Heart right ventricle (tissue), 16 donors: ENCODE measurements at regions not wholly inside any gene's neighbourhood (a gene's known extent, or its start where the extent isn't known, plus 50 kb on each side); places are given as distances from the start of the nearest gene placed in this dataset.

ENCODE experiments used
- ATAC-seq, 8 donors: fragments of 200-7000 bp; cut with Tn5 transposase; one replicate each; pipeline ENCODE4 v1.9.1; 2020; ENCODE audit warnings: mild to moderate bottlenecking in 8 of 8, moderate library complexity in 8 of 8, moderate number of reproducible peaks in 1 of 8
- DNase-seq, 2 donors: peaks; one replicate each; pipeline ENCODE4 v3.0.0-alpha.2; 2020
- H3K27ac ChIP-seq, 10 donors: fragments of 200-600 bp; sonication (generic) in 2 of 10; one replicate each; pipeline versions ENCODE4 v1.5.0 to v1.8.0; 2020 to 2022; ENCODE audit warnings: mild to moderate bottlenecking in 3 of 10
- H3K27me3 ChIP-seq, 7 donors: fragments of 200-600 bp; one replicate each; pipeline ENCODE4 v1.8.0; 2021 to 2022; ENCODE audit warnings: mild to moderate bottlenecking in 2 of 7
- H3K36me3 ChIP-seq, 9 donors: fragments of 200-600 bp; sonication (generic) in 1 of 9; one replicate each; pipeline versions ENCODE4 v1.5.0 to v1.8.0; 2020 to 2022; ENCODE audit warnings: mild to moderate bottlenecking in 2 of 9
- H3K4me1 ChIP-seq, 9 donors: fragments of 200-600 bp; sonication (generic) in 1 of 9; one replicate each; pipeline versions ENCODE4 v1.5.0 to v1.8.0; 2020 to 2022; ENCODE audit warnings: mild to moderate bottlenecking in 4 of 9
- H3K4me3 ChIP-seq, 10 donors: fragments of 200-600 bp; sonication (generic) in 2 of 10; one replicate each; pipeline versions ENCODE4 v1.5.0 to v1.8.0; 2020 to 2022; ENCODE audit warnings: mild to moderate bottlenecking in 7 of 10, moderate library complexity in 2 of 10
- H3K9me3 ChIP-seq, 11 donors: fragments of 200-600 bp in 10 of 11; sonication (generic) in 2 of 11; one replicate each; pipeline versions ENCODE4 v1.5.0 to v1.8.0; 2013 to 2022; ENCODE audit warnings: mild to moderate bottlenecking in 2 of 11, control low read depth in 1 of 11, moderate library complexity in 1 of 11
- CTCF ChIP-seq, 9 donors: fragments of 200-600 bp; sonication (generic) in 2 of 9; IDR thresholded peaks; one replicate each; pipeline versions ENCODE4 v1.5.0 to v1.8.0; 2021 to 2022; ENCODE audit warnings: antibody characterized with exemption in 9 of 9, mild to moderate bottlenecking in 5 of 9, moderate library complexity in 1 of 9
- WGBS, 2 donors: extraction: QIAGEN DNeasy Blood & Tissue Kit; methylation state at CpG; one replicate each; pipeline ENCODE4 v1.1.7; 2013; ENCODE audit warnings: inconsistent platforms in 1 of 2; 5-methylcytosine and 5-hydroxymethylcytosine counted together
- intact Hi-C, 10 donors: fragments of 100-400 bp; cut with DNase I; formaldehyde crosslinking; loops; one replicate each; pipeline versions ENCODE4 v1.11.1 to v1.14.2; 2022
- donor health status: Arrhythmogenic right ventricular cardiomyopathy.
- donor health status: ischemic (EF 13 %, LVEDD 7.1; RV severe dilation, severe dysfunction).
- donor health status: healthy with polysubstance abuse.
- donor health status: DM: no; HTN: yes; CAD: no.
- donor health status: DM: no; HTN: no; CAD: no.
- donor health status: ischemic (EF 25% LVEDD 6.9; RV normal size, moderate dysfunction).
- donor health status: ischemic (EF 25% LVEDD 5.7; RV mildly dilated, moderate dysfunction).
- donor health status: healthy.
- donor health status: DM: yes; HTN: yes; CAD: no.
- donor health status: Ischemic cardiomyopathy.
- donor health status: ischemic (EF 35%, LVEDD 5.7; RV mildly dilated, moderate dysfunction).
- donor health status: nonischemic (EF 11% LVEDD 7.7; RV severe dilation, severe dysfunction).
- donor health status: DM: yes; HTN: yes; CAD: no.
- donor health status: PGD.
- donor health status: ischemic (EF 29% LVEDD 5.4; RV normal size, mild dysfunction).
- donor health status: nonischemic (EF 23%, LVEDD 6.1; RV moderate dilation, normal function).

- DNase-seq, result no peak
- intact Hi-C loops, result no loop called here
- TF ChIP-seq CTCF (IDR thresholded peaks at IDR 0.05), result no peak
- H3K4me3 ChIP-seq, result no peak overlapping the region
- H3K9me3 ChIP-seq, result no peaks in the 10 kb centered on the region
- H3K36me3 ChIP-seq, result no peaks in the 10 kb centered on the region
- no peaks in the 10 kb centered on the region for H3K27me3 ChIP-seq
- peak overlapping the region in 1 of 10 donors; percentile 4 for H3K27ac ChIP-seq
- H3K4me1 ChIP-seq, result peaks cover 0 to 5% (median 0%) of the 10 kb centered on the region in 9 donors
- 83 to 85% methylated on average over 2 of the region's 2 CpGs for WGBS, 2 donors
- no peak for ATAC-seq
Observed at GRCh38 chr7:108825581-108825909, 255.9 kb downstream of the DNAJB9 start.

- no peak for ATAC-seq
- peaks cover 0 to 22% (median 2%) of the 10 kb centered on the region in 11 donors for H3K9me3 ChIP-seq
- H3K27ac ChIP-seq, result no peak overlapping the region
- no peak overlapping the region for H3K4me3 ChIP-seq
- no peak for TF ChIP-seq CTCF (IDR thresholded peaks at IDR 0.05)
- no peaks in the 10 kb centered on the region for H3K36me3 ChIP-seq
- no peaks in the 10 kb centered on the region for H3K4me1 ChIP-seq
- no peaks in the 10 kb centered on the region for H3K27me3 ChIP-seq
- intact Hi-C loops, result no loop called here
- no peak for DNase-seq
Observed at GRCh38 chr7:108836256-108836655, 266.6 kb downstream of the DNAJB9 start.

GRCh38 chr7:108838198-108838597 is 268.5 kb downstream of the DNAJB9 start:
- 33 to 47% methylated on average over 4 of the region's 4 CpGs for WGBS, 2 donors
- Histone ChIP-seq H3K9me3 (peaks cover 0 to 18% (median 0%) of the 10 kb centered on the region in 11 donors), H3K27ac (no peak overlapping the region), H3K27me3 (no peaks in the 10 kb centered on the region), H3K4me3 (no peak overlapping the region), H3K4me1 (no peaks in the 10 kb centered on the region), H3K36me3 (no peaks in the 10 kb centered on the region)
- DNase-seq, result no peak
- no peak for TF ChIP-seq CTCF (IDR thresholded peaks at IDR 0.05)
- ATAC-seq, result no peak
- intact Hi-C loops, result no loop called here

- ATAC-seq (no peak), DNase-seq (no peak)
- Histone ChIP-seq H3K9me3 (peaks cover 0 to 9% (median 0%) of the 10 kb centered on the region in 11 donors), H3K4me3 (no peak overlapping the region), H3K27ac (no peak overlapping the region), H3K36me3 (no peaks in the 10 kb centered on the region), H3K27me3 (no peaks in the 10 kb centered on the region), H3K4me1 (no peaks in the 10 kb centered on the region)
- TF ChIP-seq CTCF (IDR thresholded peaks at IDR 0.05), result no peak
- WGBS, 2 donors, result 30 to 31% methylated on average over 3 of the region's 3 CpGs
- intact Hi-C loops, result no loop called here
Observed at GRCh38 chr7:108839076-108839475, 269.4 kb downstream of the DNAJB9 start.

- H3K9me3 ChIP-seq, result no peaks in the 10 kb centered on the region
- ATAC-seq (no peak), DNase-seq (no peak)
- H3K4me1 ChIP-seq, result no peaks in the 10 kb centered on the region
- no peaks in the 10 kb centered on the region for H3K27me3 ChIP-seq
- H3K36me3 ChIP-seq, result no peaks in the 10 kb centered on the region
- no peak for TF ChIP-seq CTCF (IDR thresholded peaks at IDR 0.05)
- no peak overlapping the region for H3K27ac ChIP-seq
- intact Hi-C loops, result no loop called here
- no peak overlapping the region for H3K4me3 ChIP-seq
Observed at GRCh38 chr7:108845951-108846350, 276.3 kb downstream of the DNAJB9 start.
